ENCODE measurements at regions not wholly inside any gene's neighbourhood (a gene's known extent, or its start where the extent isn't known, plus 50 kb on each side); places are given as distances from the start of the nearest gene placed in this dataset.

- H3K4me3 ChIP-seq (ENCODE audit: low read length in 2 of 2) = no peak overlapping the region
- no peaks in the 10 kb centered on the region for H3K79me1 ChIP-seq (ENCODE audit: low read depth, low read length)
- no peak overlapping the region for H3K9ac ChIP-seq (ENCODE audit: low read depth, low read length, poor library complexity)
- H3K14ac ChIP-seq (ENCODE audit: low read length) = no peak overlapping the region
- H2BK5ac ChIP-seq (ENCODE audit: low read length) = no peak overlapping the region
- no CpG with 5 or more reads among the region's 2 CpGs for WGBS, 2 donors (ENCODE audit: extremely low coverage in 2 of 2, insufficient read length in 2 of 2, insufficient replicate concordance in 1 of 2)
- peak overlapping the region; percentile 28 for H2AFZ ChIP-seq (ENCODE audit: low read length)
- H3K9me3 ChIP-seq (replicated peaks in 1 of 2; ENCODE audit: control insufficient read depth in 2 of 2, insufficient read depth in 1 of 2, low read depth in 1 of 2, low read length in 2 of 2) = peaks cover under 1 to 4% of the 10 kb centered on the region in 2 donors
- no peak overlapping the region for H3K27ac ChIP-seq (replicated peaks; ENCODE audit: low read length)
- no peak overlapping the region for H2BK12ac ChIP-seq (ENCODE audit: low read length)
- no peak overlapping the region for H3K4me2 ChIP-seq (ENCODE audit: insufficient read depth, low read length, poor library complexity, severe bottlenecking)
- no peak for DNase-seq (ENCODE audit: low spot score)
- no peak overlapping the region for H2BK15ac ChIP-seq (ENCODE audit: low read length)
- H3K18ac ChIP-seq (ENCODE audit: low read length) = no peak overlapping the region
- peaks cover 0 to 24% of the 10 kb centered on the region in 2 donors for H3K4me1 ChIP-seq (ENCODE audit: control insufficient read depth in 2 of 2, insufficient read depth in 1 of 2, low read depth in 1 of 2, low read length in 2 of 2)
- H3K36me3 ChIP-seq (replicated peaks in 1 of 2; ENCODE audit: control insufficient read depth in 2 of 2, insufficient read depth in 2 of 2, low read length in 2 of 2) = no peaks in the 10 kb centered on the region
- no peak overlapping the region for H3K4ac ChIP-seq (ENCODE audit: low read length)
- H4K8ac ChIP-seq (ENCODE audit: low read depth, low read length) = no peak overlapping the region
- no peak overlapping the region for H4K91ac ChIP-seq (ENCODE audit: low read depth, low read length, poor library complexity)
- H3K23ac ChIP-seq (ENCODE audit: low read depth, low read length, poor library complexity) = no peak overlapping the region
- no peaks in the 10 kb centered on the region for H3K27me3 ChIP-seq (ENCODE audit: control insufficient read depth in 3 of 3, insufficient read depth in 3 of 3, low read depth in 1 of 3, low read length in 3 of 3)
- H2AK5ac ChIP-seq (ENCODE audit: low read depth, low read length) = no peak overlapping the region
- H2BK120ac ChIP-seq (ENCODE audit: low read depth, low read length) = no peak overlapping the region
Measured at GRCh38 chr1:106526650-106527049, 529.8 kb upstream of the PRMT6 start.

- H2BK5ac ChIP-seq (ENCODE audit: low read length) = no peak overlapping the region
- H2AK5ac ChIP-seq (ENCODE audit: low read depth, low read length) = no peak overlapping the region
- H3K79me1 ChIP-seq (ENCODE audit: low read depth, low read length) = no peaks in the 10 kb centered on the region
- no peak overlapping the region for H3K4me2 ChIP-seq (ENCODE audit: insufficient read depth, low read length, poor library complexity, severe bottlenecking)
- no peaks in the 10 kb centered on the region for H3K27me3 ChIP-seq (ENCODE audit: control insufficient read depth in 3 of 3, insufficient read depth in 3 of 3, low read depth in 1 of 3, low read length in 3 of 3)
- H3K36me3 ChIP-seq (replicated peaks in 1 of 2; ENCODE audit: control insufficient read depth in 2 of 2, insufficient read depth in 2 of 2, low read length in 2 of 2) = no peaks in the 10 kb centered on the region
- H2BK120ac ChIP-seq (ENCODE audit: low read depth, low read length) = no peak overlapping the region
- peaks cover 2 to 8% of the 10 kb centered on the region in 2 donors for H3K9me3 ChIP-seq (replicated peaks in 1 of 2; ENCODE audit: control insufficient read depth in 2 of 2, insufficient read depth in 1 of 2, low read depth in 1 of 2, low read length in 2 of 2)
- no peak overlapping the region for H3K27ac ChIP-seq (replicated peaks; ENCODE audit: low read length)
- DNase-seq (ENCODE audit: low spot score) = no peak
- no peak overlapping the region for H2BK15ac ChIP-seq (ENCODE audit: low read length)
- no peak overlapping the region for H3K4ac ChIP-seq (ENCODE audit: low read length)
- no peak overlapping the region for H3K18ac ChIP-seq (ENCODE audit: low read length)
- no peak overlapping the region for H4K91ac ChIP-seq (ENCODE audit: low read depth, low read length, poor library complexity)
- no peaks in the 10 kb centered on the region for H3K4me1 ChIP-seq (ENCODE audit: control insufficient read depth in 2 of 2, insufficient read depth in 1 of 2, low read depth in 1 of 2, low read length in 2 of 2)
- H4K8ac ChIP-seq (ENCODE audit: low read depth, low read length) = no peak overlapping the region
- no CpG with 5 or more reads among the region's 2 CpGs for WGBS, 2 donors (ENCODE audit: extremely low coverage in 2 of 2, insufficient read length in 2 of 2, insufficient replicate concordance in 1 of 2)
- H2AFZ ChIP-seq (ENCODE audit: low read length) = no peak overlapping the region
- no peak overlapping the region for H3K23ac ChIP-seq (ENCODE audit: low read depth, low read length, poor library complexity)
- no peak overlapping the region for H2BK12ac ChIP-seq (ENCODE audit: low read length)
- H3K14ac ChIP-seq (ENCODE audit: low read length) = no peak overlapping the region
- H3K9ac ChIP-seq (ENCODE audit: low read depth, low read length, poor library complexity) = no peak overlapping the region
- no peak overlapping the region for H3K4me3 ChIP-seq (ENCODE audit: low read length in 2 of 2)
Measured at GRCh38 chr1:106534612-106535011, 521.9 kb upstream of the PRMT6 start.

GRCh38 chr1:106536741-106537140, 519.7 kb upstream of the PRMT6 start:
- H4K91ac ChIP-seq (ENCODE audit: low read depth, low read length, poor library complexity) = no peak overlapping the region
- H3K9me3 ChIP-seq (replicated peaks in 1 of 2; ENCODE audit: control insufficient read depth in 2 of 2, insufficient read depth in 1 of 2, low read depth in 1 of 2, low read length in 2 of 2) = peaks cover under 1 to 3% of the 10 kb centered on the region in 2 donors
- H2AK5ac ChIP-seq (ENCODE audit: low read depth, low read length) = no peak overlapping the region
- no peak overlapping the region for H3K4me3 ChIP-seq (ENCODE audit: low read length in 2 of 2)
- no peak overlapping the region for H2BK15ac ChIP-seq (ENCODE audit: low read length)
- no peaks in the 10 kb centered on the region for H3K27me3 ChIP-seq (ENCODE audit: control insufficient read depth in 3 of 3, insufficient read depth in 3 of 3, low read depth in 1 of 3, low read length in 3 of 3)
- no peak overlapping the region for H3K27ac ChIP-seq (replicated peaks; ENCODE audit: low read length)
- no peak overlapping the region for H3K18ac ChIP-seq (ENCODE audit: low read length)
- no peak overlapping the region for H2BK12ac ChIP-seq (ENCODE audit: low read length)
- no peak overlapping the region for H2AFZ ChIP-seq (ENCODE audit: low read length)
- no peak overlapping the region for H3K14ac ChIP-seq (ENCODE audit: low read length)
- no peak overlapping the region for H3K9ac ChIP-seq (ENCODE audit: low read depth, low read length, poor library complexity)
- H4K8ac ChIP-seq (ENCODE audit: low read depth, low read length) = no peak overlapping the region
- H3K36me3 ChIP-seq (replicated peaks in 1 of 2; ENCODE audit: control insufficient read depth in 2 of 2, insufficient read depth in 2 of 2, low read length in 2 of 2) = no peaks in the 10 kb centered on the region
- no peaks in the 10 kb centered on the region for H3K4me1 ChIP-seq (ENCODE audit: control insufficient read depth in 2 of 2, insufficient read depth in 1 of 2, low read depth in 1 of 2, low read length in 2 of 2)
- no peak overlapping the region for H3K4me2 ChIP-seq (ENCODE audit: insufficient read depth, low read length, poor library complexity, severe bottlenecking)
- no peak for DNase-seq (ENCODE audit: low spot score)
- no peak overlapping the region for H2BK5ac ChIP-seq (ENCODE audit: low read length)
- no peak overlapping the region for H2BK120ac ChIP-seq (ENCODE audit: low read depth, low read length)
- no peak overlapping the region for H3K23ac ChIP-seq (ENCODE audit: low read depth, low read length, poor library complexity)
- no peak overlapping the region for H3K4ac ChIP-seq (ENCODE audit: low read length)
- H3K79me1 ChIP-seq (ENCODE audit: low read depth, low read length) = no peaks in the 10 kb centered on the region

- WGBS, 2 donors (ENCODE audit: extremely low coverage in 2 of 2, insufficient read length in 2 of 2, insufficient replicate concordance in 1 of 2) = no CpG with 5 or more reads among the region's 1 CpG
- no peaks in the 10 kb centered on the region for H3K9me3 ChIP-seq (replicated peaks in 1 of 2; ENCODE audit: control insufficient read depth in 2 of 2, insufficient read depth in 1 of 2, low read depth in 1 of 2, low read length in 2 of 2)
- H2BK5ac ChIP-seq (ENCODE audit: low read length) = no peak overlapping the region
- no peak overlapping the region for H3K23ac ChIP-seq (ENCODE audit: low read depth, low read length, poor library complexity)
- no peaks in the 10 kb centered on the region for H3K27me3 ChIP-seq (ENCODE audit: control insufficient read depth in 3 of 3, insufficient read depth in 3 of 3, low read depth in 1 of 3, low read length in 3 of 3)
- H3K27ac ChIP-seq (replicated peaks; ENCODE audit: low read length) = no peak overlapping the region
- H3K4me2 ChIP-seq (ENCODE audit: insufficient read depth, low read length, poor library complexity, severe bottlenecking) = no peak overlapping the region
- H3K9ac ChIP-seq (ENCODE audit: low read depth, low read length, poor library complexity) = no peak overlapping the region
- no peak overlapping the region for H3K14ac ChIP-seq (ENCODE audit: low read length)
- H4K91ac ChIP-seq (ENCODE audit: low read depth, low read length, poor library complexity) = no peak overlapping the region
- no peak overlapping the region for H3K4me3 ChIP-seq (ENCODE audit: low read length in 2 of 2)
- H3K4me1 ChIP-seq (ENCODE audit: control insufficient read depth in 2 of 2, insufficient read depth in 1 of 2, low read depth in 1 of 2, low read length in 2 of 2) = peaks cover 0 to 2% of the 10 kb centered on the region in 2 donors
- H2AK5ac ChIP-seq (ENCODE audit: low read depth, low read length) = no peak overlapping the region
- no peak for DNase-seq (ENCODE audit: low spot score)
- no peak overlapping the region for H2BK120ac ChIP-seq (ENCODE audit: low read depth, low read length)
- H3K4ac ChIP-seq (ENCODE audit: low read length) = no peak overlapping the region
- no peak overlapping the region for H2AFZ ChIP-seq (ENCODE audit: low read length)
- no peaks in the 10 kb centered on the region for H3K36me3 ChIP-seq (replicated peaks in 1 of 2; ENCODE audit: control insufficient read depth in 2 of 2, insufficient read depth in 2 of 2, low read length in 2 of 2)
- no peak overlapping the region for H4K8ac ChIP-seq (ENCODE audit: low read depth, low read length)
- H3K18ac ChIP-seq (ENCODE audit: low read length) = no peak overlapping the region
- no peak overlapping the region for H2BK12ac ChIP-seq (ENCODE audit: low read length)
- no peaks in the 10 kb centered on the region for H3K79me1 ChIP-seq (ENCODE audit: low read depth, low read length)
- H2BK15ac ChIP-seq (ENCODE audit: low read length) = no peak overlapping the region
Measured at GRCh38 chr1:106548726-106549125, 507.7 kb upstream of the PRMT6 start.
